ENCODE measurements at regions not wholly inside any gene's neighbourhood (a gene's known extent, or its start where the extent isn't known, plus 50 kb on each side); places are given as distances from the start of the nearest gene placed in this dataset.

GRCh38 chr11:19602891-19603290 is 109.7 kb upstream of the NAV2 start:
- H2AFZ ChIP-seq: no peak overlapping the region
- no peaks in the 10 kb centered on the region for H4K20me1 ChIP-seq (replicated peaks; ENCODE audit: insufficient read depth)
- no peaks in the 10 kb centered on the region for H3K9me2 ChIP-seq (ENCODE audit: insufficient read depth)
- H3K36me3 Mint-ChIP-seq (ENCODE audit: low read depth): no peaks in the 10 kb centered on the region
- H3K4me2 ChIP-seq: no peak overlapping the region
- TF ChIP-seq ZNF462 (CRISPR knock-in tag; IDR thresholded peaks at IDR 0.05) (no peak), CTCF (conservative IDR thresholded peaks at IDR 0.05; ENCODE audit: low read depth in 2 of 2) (no peak), ETS1 (IDR thresholded peaks at IDR 0.05) (no peak), REST (IDR thresholded peaks at IDR 0.05; ENCODE audit: unreplicated experiment) (no peak), CREB1 (CRISPR knock-in tag; IDR thresholded peaks at IDR 0.05; ENCODE audit: low read depth) (no peak), EZH2 (IDR thresholded peaks at IDR 0.05; ENCODE audit: low read depth, unreplicated experiment) (no peak), POLR2AphosphoS5 (IDR thresholded peaks at IDR 0.05; ENCODE audit: low read depth) (no peak), NANOG (IDR thresholded peaks at IDR 0.05; ENCODE audit: borderline replicate concordance) (no peak), EZH2phosphoT487 (IDR thresholded peaks at IDR 0.05; ENCODE audit: unreplicated experiment) (no peak), JUNB (IDR thresholded peaks at IDR 0.05; ENCODE audit: unreplicated experiment) (no peak), ZNF114 (CRISPR knock-in tag; IDR thresholded peaks at IDR 0.05) (no peak), ZNF331 (CRISPR knock-in tag; IDR thresholded peaks at IDR 0.05; ENCODE audit: low read depth) (no peak), STAT1 (IDR thresholded peaks at IDR 0.05; ENCODE audit: unreplicated experiment) (no peak)
- no peaks in the 10 kb centered on the region; the same call in 1 of the 2 replicates for H3K4me1 ChIP-seq (ENCODE audit: insufficient read depth)
- ATAC-seq (no peak), DNase-seq (ENCODE audit: low spot score) (no peak)
- no peak overlapping the region for H3K4me3 Mint-ChIP-seq
- no peak overlapping the region for H3K27ac ChIP-seq (ENCODE audit: low read depth)
- H3K9me3 Mint-ChIP-seq: peaks cover 17% of the 10 kb centered on the region; the same call in 2 of the 3 replicates
- no peaks in the 10 kb centered on the region for H3F3A ChIP-seq (replicated peaks; ENCODE audit: low read depth)
- H3K4me1 Mint-ChIP-seq: peaks cover 7% of the 10 kb centered on the region
- no peak overlapping the region for H3K27ac Mint-ChIP-seq
- no peaks in the 10 kb centered on the region for H3K36me3 ChIP-seq (ENCODE audit: insufficient read depth)
- H3K27me3 ChIP-seq (ENCODE audit: insufficient read depth): no peaks in the 10 kb centered on the region
- H3K4me3 ChIP-seq: no peak overlapping the region
- no peaks in the 10 kb centered on the region for H3K79me2 ChIP-seq (replicated peaks; ENCODE audit: insufficient read depth)
- peaks cover 8% of the 10 kb centered on the region for H3K27me3 Mint-ChIP-seq (ENCODE audit: insufficient read depth, low read depth, poor library complexity)
